ENCODE measurements at regions not wholly inside any gene's neighbourhood (a gene's known extent, or its start where the extent isn't known, plus 50 kb on each side); places are given as distances from the start of the nearest gene placed in this dataset.

DNA sequence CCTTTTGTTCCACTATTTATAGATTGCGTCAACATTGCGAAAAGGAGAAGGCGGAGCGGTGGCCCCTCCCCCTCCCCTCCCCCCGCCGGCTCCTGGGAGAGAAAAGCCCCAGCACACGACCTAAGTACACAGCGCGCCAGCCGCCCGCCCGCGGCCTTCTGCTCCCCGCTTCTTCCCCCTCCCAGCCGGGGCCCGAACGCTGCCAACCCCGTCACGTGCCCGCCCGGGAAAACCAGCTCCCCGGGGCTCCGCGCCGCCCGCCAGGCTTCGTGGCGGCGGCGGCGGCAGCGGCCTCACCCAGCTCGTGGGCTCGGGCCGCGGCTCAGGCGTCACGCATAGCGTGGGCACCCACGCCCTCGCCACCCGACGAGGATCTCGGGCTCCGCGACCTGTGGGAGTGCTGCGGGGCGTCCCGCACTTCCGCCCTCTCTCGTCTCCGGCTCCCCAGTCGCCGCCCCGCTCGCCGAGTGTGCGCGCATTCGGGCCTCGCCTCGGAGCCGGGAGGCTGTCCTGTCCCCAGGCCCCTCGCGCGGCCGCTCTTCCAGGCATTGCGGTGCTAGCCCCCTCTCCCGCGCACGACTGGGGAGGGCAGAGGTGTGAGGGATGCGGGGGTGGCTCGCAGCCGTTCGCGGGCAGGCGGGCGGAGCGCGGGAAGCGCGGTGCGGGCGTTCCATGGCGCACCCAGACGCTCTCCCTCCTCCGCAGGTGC lies 110.5 kb downstream of the KCNRG start:
- no peaks in the 10 kb centered on the region for H3K9me3 ChIP-seq
- H3K27me3 ChIP-seq: peaks cover 26% of the 10 kb centered on the region
- peak overlapping the region; percentile 96 for H3K27ac ChIP-seq
- intact Hi-C loops (cut with DNase I): no loop called here
- peak overlapping the region; percentile 71 for H3K4me3 ChIP-seq
- TF ChIP-seq, protein P1, sequence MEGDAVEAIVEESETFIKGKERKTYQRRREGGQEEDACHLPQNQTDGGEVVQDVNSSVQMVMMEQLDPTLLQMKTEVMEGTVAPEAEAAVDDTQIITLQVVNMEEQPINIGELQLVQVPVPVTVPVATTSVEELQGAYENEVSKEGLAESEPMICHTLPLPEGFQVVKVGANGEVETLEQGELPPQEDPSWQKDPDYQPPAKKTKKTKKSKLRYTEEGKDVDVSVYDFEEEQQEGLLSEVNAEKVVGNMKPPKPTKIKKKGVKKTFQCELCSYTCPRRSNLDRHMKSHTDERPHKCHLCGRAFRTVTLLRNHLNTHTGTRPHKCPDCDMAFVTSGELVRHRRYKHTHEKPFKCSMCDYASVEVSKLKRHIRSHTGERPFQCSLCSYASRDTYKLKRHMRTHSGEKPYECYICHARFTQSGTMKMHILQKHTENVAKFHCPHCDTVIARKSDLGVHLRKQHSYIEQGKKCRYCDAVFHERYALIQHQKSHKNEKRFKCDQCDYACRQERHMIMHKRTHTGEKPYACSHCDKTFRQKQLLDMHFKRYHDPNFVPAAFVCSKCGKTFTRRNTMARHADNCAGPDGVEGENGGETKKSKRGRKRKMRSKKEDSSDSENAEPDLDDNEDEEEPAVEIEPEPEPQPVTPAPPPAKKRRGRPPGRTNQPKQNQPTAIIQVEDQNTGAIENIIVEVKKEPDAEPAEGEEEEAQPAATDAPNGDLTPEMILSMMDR (IDR thresholded peaks at IDR 0.05): no peak
- DNase-seq: peak; percentile 99
- peak; percentile 76 for ATAC-seq
- no peaks in the 10 kb centered on the region for H3K36me3 ChIP-seq
- peaks cover 38% of the 10 kb centered on the region for H3K4me1 ChIP-seq

DNA sequence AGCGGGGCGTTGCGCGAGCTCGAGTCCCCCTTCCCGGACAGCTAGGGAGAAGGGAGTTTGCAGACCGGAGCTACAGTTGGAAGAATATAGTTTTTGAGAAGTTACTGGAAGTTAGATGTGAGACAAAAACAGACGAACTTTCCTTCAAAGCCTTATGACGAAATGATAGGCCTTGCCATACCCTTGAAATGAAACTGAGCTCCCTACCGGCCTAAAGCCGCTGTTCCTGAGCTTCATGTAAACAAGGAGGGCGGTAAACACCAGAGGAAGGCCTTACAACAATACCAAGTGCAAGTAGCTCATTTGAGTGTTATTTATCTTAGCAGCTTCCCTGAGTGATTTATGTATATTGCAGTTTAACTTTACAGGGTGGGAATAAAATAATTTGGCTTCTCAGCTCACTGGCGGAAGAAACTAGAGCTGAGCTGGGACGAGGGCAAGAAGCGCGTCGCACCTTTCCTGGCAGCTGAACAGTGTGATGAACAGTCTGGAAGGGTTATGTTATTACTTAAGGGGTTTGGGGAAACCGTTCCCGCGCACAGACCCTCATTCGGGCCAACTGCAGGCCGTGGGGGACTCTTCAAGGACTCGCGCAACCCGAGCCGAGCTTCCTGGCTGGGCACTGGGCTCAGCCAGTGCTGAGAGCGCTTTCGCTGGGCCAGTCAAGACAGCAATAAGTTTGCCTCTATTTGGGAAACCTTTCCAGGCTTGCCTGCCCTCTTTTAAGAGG lies 111.2 kb downstream of the KCNRG start:
- intact Hi-C loops (cut with DNase I): no loop called here
- H3K27ac ChIP-seq: peak overlapping the region; percentile 96
- ATAC-seq (no peak), DNase-seq (no peak)
- no peaks in the 10 kb centered on the region for H3K9me3 ChIP-seq
- TF ChIP-seq, protein P1 (IDR thresholded peaks at IDR 0.05): no peak
- H3K4me3 ChIP-seq: peak overlapping the region; percentile 71
- H3K27me3 ChIP-seq: peaks cover 34% of the 10 kb centered on the region
- peaks cover 42% of the 10 kb centered on the region for H3K4me1 ChIP-seq
- H3K36me3 ChIP-seq: no peaks in the 10 kb centered on the region

DNA sequence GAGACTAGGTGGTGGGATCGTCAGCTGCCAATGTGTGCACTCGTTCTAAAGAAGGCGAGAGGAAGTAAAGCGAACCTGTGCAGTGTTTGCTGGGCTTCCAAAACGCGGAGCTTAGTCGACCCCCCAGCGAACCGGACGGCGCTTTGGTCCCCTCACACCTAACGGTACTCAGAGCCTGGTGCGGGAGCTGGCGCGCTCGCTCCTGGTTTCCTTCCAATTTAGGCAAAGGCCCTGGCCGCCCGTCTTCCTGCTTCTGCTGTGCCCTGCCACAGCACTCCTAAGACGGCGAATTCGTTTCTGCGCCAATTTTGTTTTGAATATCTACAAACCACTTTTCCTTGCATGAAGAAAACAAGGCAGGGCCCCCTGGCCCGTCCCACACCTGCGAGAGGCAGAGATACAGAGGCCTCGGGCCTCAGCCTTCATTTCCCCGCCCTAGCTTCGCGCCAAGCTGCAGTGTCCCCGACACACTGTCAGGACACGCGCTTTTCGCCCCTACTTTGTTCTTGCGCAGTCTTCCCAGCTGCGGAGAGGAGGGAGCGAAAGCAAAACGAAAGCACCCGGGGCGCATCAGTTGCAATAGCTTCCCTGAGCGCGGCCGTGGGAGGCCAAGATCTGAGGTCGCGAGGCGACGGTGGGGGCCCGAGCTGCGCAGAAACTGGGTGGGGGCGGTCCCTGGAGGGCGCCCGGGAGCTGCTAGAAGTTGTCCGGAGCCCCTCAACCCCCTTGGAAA lies 111.9 kb downstream of the KCNRG start:
- Histone ChIP-seq H3K4me3 (peak overlapping the region; percentile 71), H3K27ac (peak overlapping the region; percentile 96), H3K36me3 (no peaks in the 10 kb centered on the region), H3K27me3 (peaks cover 41% of the 10 kb centered on the region), H3K9me3 (no peaks in the 10 kb centered on the region), H3K4me1 (peaks cover 37% of the 10 kb centered on the region)
- TF ChIP-seq, protein P1 (IDR thresholded peaks at IDR 0.05): no peak
- intact Hi-C loops (cut with DNase I): no loop called here
- ATAC-seq: no peak
- DNase-seq: peak; percentile 85

DNA sequence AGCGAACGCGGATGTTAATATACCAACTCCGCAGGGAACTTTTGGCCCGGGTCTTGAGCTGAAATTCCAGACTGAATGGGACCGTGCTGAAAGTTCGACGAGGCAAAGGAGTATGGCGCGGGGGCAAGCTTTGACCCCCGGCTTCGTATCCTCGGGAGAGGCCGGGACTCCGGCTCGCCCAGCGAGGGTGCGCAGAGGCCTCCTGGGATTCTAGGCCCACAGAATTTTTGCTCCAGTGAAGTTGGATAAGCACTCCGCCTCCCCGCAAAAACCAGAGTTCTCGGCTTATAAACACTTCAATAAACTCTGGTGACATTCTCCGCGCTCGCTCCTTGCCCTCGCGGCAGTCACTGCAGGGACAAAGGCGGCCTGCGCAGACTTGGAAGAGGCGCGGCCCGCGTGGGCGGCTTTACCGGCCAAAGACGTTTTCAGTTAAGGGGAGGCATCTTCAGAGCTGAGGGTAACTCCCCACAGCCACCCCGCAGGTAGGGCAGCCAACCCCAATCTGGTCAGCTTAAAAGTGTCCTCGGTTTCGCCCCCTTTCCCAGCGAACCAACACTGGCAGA lies 112.6 kb downstream of the KCNRG start:
- TF ChIP-seq, protein P1 (IDR thresholded peaks at IDR 0.05): no peak
- intact Hi-C loops (cut with DNase I): no loop called here
- H3K4me3 ChIP-seq: peak overlapping the region; percentile 71
- H3K27ac ChIP-seq: peak overlapping the region; percentile 96
- H3K4me1 ChIP-seq: peaks cover 30% of the 10 kb centered on the region
- no peak for ATAC-seq
- no peak for DNase-seq
- no peaks in the 10 kb centered on the region for H3K36me3 ChIP-seq
- peaks cover 47% of the 10 kb centered on the region for H3K27me3 ChIP-seq
- H3K9me3 ChIP-seq: no peaks in the 10 kb centered on the region

DNA sequence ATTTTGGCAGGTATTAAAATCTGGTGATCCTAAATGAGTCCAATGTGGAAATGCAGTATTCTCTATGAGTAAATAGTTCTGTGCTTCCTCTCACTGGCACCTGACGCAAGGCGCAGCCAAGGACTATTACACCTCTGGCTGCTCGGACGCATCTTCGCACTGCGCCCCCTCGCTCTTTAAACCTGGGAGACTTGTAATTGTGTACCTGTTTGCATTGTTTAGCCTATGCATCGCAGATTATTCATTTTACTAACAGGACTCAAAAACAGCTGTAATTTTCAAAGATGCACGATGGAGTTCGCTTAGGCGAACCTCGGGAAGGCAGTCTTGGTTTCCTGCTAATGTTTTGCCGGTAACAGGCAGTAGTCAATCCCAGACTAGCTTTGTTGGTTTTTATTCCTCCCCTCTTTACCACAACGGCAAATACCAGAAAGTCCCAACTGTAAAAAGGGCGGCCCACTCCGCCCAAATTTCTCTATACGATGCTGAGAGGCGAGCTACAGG lies 113.2 kb downstream of the KCNRG start:
- Histone ChIP-seq H3K27ac (no peak overlapping the region), H3K4me1 (peaks cover 24% of the 10 kb centered on the region), H3K4me3 (no peak overlapping the region), H3K36me3 (no peaks in the 10 kb centered on the region), H3K27me3 (peaks cover 54% of the 10 kb centered on the region), H3K9me3 (no peaks in the 10 kb centered on the region)
- intact Hi-C loops (cut with DNase I): no loop called here
- ATAC-seq: no peak
- no peak for DNase-seq
- TF ChIP-seq, protein P1 (IDR thresholded peaks at IDR 0.05): no peak
